GM19467 (cell line): ENCODE measurements at regions not wholly inside any gene's neighbourhood (a gene's known extent, or its start where the extent isn't known, plus 50 kb on each side); places are given as distances from the start of the nearest gene placed in this dataset.

Source experiments
- ATAC-seq: cut with Tn5 transposase; IDR thresholded peaks from one replicate; pipeline ENCODE4 v1.9.1; 2021; ENCODE audit warnings: mild to moderate bottlenecking, moderate library complexity; ENCODE audit not compliant: unreplicated experiment

DNA sequence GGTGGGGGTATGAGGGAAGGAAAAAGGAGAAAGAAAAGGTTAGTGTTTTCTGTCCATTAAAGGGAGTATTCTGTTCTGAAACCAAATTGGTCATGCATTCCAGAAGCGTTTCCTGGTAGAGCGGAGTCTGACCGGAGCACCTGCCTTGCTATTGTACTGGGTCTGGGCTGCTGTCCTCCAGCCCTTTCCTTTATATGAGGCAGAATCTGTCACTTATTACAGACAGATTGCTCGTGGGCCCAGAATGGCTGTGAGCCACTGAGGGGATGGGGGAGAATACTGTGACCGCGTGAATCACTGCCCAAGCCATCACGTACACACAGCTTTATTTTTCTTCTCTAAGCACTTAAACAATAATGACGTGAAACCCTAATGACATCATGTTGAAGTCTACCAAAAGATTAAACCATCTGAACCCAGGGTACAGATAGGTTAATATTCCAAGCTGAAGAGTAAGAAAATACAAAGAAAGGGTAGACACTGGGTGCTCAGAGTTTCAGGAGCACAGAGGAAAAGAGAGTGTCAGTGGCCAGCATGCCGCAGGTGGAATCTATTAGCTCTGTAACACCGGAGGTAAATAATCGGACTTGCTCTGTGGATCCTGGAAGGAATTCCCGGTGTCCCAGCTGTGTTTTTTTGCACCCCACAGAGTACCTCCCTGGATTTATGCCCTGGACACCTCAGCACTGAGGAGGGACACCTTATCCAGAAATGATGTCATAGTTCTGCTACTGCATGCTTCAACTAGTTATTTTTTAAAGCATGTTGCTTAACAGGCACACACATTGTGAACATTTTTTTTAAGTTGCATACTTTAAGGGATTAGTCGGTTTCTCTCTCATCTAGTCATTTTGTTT lies 573.3 kb downstream of the PKHD1 start:
- no peak for ATAC-seq

GRCh38 chr6:51514748-51515402 lies 572.5 kb downstream of the PKHD1 start:
- ATAC-seq, result no peak

DNA sequence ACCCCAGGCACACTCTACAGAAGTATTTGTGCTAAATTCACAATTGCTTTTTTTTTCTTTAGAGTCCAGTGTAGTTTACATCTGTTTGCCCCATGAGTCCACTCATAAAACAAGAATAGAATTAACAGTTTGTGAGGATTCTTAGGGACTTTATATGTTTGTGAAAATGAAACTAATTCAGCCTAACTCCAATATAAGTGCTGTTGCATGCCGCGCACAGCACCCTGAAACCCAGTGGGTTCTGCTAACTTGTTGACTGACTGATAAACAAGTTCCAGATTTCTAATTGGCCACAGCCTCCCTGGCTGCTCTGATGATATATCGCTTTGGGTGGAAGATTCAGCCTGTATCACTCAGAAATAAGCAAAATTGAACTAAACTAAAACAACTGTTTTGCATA lies 561.4 kb downstream of the PKHD1 start:
- ATAC-seq, result no peak

- ATAC-seq, result peak; percentile 64
Observed at GRCh38 chr6:51526922-51527321, 560.5 kb downstream of the PKHD1 start.

GRCh38 chr6:51528556-51528955 lies 558.9 kb downstream of the PKHD1 start:
- ATAC-seq, result no peak

DNA sequence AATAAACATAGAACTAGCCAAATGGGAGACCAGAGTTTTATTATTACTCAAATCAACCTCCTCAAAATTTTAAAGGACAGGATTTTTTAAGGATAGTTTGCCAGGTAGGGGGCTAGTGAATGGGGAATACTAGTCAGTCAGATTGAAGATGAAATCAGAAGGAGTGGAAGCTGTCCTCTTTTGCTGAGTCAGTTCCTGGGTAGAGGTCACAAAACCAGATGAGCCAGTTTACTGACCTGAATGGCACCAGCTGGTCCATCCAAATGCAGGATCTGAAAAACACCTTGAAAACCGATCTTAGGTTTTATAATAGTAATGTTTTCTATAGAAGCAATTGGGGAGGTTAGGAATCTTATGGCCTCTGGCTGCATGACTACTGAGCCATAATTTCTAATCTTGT lies 558.2 kb downstream of the PKHD1 start:
- ATAC-seq, result no peak

DNA sequence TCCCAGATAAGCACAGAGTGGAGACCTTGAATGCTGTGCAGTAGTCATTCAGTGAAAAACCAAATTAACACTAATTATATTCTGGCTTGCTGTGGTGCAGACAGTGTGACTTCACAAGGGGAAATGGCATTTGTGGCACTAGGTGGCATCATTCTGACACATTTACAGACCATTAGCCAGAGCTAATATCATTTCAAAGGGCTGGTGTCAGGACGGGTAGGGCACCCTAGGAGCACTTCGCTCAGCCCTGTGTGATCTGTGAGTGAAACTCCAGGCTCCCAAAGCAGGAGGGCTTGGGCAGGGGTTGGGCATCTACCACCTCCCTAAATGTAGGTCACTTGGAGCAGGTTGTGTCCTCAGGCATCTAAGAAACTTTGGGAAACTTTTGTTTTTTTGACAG lies 555.8 kb downstream of the PKHD1 start:
- no peak for ATAC-seq

DNA sequence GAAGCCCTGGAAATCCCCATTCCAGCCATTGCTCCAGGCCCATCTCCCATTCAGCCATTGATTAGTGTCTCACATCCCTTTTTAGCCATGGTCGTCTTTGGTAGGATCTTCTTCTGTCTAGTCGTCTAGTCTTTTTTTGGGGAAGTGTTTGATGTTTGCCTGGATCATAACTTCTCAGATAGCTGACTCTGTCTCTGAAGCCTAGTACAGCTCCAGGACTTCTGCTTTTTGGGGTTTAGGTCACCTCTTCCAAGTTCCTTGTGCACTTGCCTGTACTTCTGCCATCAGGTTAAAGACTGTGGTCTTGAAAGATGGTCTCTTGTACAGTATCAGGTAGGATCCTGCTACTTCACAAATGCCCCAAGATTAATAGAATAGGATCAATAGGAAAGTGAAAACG lies 553.5 kb downstream of the PKHD1 start:
- no peak for ATAC-seq

DNA sequence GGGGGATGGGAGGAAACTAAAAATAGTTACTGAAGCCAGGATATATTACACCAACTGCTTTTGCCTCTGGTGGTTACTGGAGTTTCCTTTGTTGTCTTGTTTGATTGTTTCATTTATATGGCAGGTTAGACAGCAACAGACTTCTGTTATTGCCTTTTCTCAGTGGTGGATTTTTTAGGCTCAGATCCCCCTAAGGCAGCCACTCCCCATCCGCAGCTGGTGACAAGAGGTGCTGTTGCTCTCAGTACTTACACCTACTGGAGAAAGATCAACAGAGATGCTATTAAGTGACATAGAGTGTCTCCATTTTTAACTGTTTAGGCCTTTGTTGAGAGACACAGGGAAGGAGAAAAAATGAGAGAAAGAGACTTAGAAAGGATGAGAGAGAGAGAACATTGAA lies 552.1 kb downstream of the PKHD1 start:
- ATAC-seq, result no peak

- ATAC-seq, result no peak
Observed at GRCh38 chr6:51536728-51537127, 550.7 kb downstream of the PKHD1 start.

- no peak for ATAC-seq
Observed at GRCh38 chr6:51541847-51542246, 545.6 kb downstream of the PKHD1 start.

GRCh38 chr6:51542475-51542874 lies 544.9 kb downstream of the PKHD1 start:
- no peak for ATAC-seq

DNA sequence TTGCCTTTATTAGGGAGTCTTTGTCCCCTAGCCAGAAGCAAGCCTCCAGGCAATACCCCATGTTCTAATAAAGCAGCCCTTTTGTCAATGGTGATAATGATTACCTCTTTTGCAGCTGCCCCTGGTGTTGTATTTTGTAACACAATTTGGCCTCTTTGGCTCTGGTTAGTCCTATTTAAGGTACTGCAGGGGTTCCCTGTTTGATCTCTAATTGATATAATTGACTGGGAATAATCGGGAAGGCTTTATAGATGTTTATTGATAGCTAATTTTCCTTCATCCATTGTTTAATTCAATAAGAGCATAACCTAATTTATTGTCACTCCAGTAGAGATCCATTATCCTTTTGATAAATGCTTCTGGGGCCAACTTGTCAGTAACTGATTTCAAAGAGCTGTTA lies 537.2 kb downstream of the PKHD1 start:
- ATAC-seq, result no peak

GRCh38 chr6:51552435-51552834 lies 535.0 kb downstream of the PKHD1 start:
- no peak for ATAC-seq

DNA sequence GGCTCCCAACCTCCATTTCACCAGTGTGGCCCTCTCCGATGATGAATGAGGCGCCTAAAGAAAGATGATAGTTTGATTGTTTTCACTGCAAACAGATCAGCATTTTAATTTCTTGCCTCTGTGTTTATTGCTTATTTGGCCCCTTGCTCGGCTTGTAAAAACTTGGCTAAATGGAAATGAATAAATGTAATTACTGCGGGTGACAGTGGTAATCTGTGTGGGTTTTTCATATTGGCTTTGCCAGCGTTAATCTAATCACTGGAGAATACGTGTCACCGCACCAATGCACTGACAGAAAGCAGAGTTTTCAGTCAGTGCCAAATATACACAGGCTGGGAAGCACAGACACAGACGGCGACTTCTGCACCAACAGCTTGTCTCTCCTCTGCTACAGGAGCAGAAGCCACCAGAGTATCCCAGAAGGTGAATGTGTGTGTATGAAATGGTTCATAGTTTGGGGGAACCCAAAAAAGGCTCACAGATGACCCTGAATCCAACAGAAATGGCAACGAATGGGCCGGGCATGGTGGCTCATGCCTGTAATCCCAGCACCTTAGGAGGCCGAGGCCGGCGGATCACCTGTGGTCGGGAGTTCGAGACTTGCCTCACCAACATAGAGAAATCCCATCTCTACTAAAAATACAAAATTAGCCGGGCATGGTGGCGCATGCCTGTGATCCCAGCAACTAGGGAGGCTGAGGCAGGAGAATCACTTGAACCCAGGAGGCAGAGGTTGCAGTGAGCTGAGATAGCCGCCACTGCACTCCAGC lies 534.0 kb downstream of the PKHD1 start:
- no peak for ATAC-seq

DNA sequence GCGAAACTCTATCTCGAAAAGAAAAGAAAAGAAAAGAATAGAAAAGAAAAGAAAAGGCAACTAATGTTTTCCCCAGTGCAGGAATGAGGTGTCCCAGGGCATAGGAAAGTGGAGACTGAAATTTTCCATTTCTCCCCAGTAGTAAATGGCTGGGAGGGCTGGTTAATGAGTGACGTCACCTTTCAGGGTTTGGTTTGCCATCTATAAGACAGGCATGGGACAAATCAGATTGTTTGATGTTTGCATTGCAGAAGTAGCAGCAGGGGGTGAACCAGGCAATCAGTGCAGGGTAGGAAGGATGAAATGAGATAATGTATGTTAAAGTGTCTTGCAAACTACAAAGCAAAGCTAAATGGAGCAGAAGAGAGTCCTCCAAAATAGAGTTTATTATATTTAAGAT lies 533.4 kb downstream of the PKHD1 start:
- ATAC-seq, result no peak

GRCh38 chr6:51559059-51559458 lies 528.4 kb downstream of the PKHD1 start:
- no peak for ATAC-seq

- ATAC-seq, result peak; percentile 90
Observed at GRCh38 chr6:51562198-51562597, 525.2 kb downstream of the PKHD1 start.
